HG03521 (cell line): ENCODE measurements at regions not wholly inside any gene's neighbourhood (a gene's known extent, or its start where the extent isn't known, plus 50 kb on each side); places are given as distances from the start of the nearest gene placed in this dataset.
"Not testable (repeated sequence)": the region's sequence is repeated elsewhere in the genome, so short reads cannot be mapped to it uniquely, and the experiment has no call there.

Experiments used
- ATAC-seq: cut with Tn5 transposase; IDR thresholded peaks from one replicate; pipeline ENCODE4 v1.9.1; 2021; ENCODE audit warnings: mild to moderate bottlenecking, moderate library complexity; ENCODE audit not compliant: unreplicated experiment

- ATAC-seq, result no peak
Observed at GRCh38 chr6:65997539-65997938, 290.5 kb upstream of the EYS start.

- ATAC-seq, result no peak
Observed at GRCh38 chr6:65996096-65996495, 289.1 kb upstream of the EYS start.

- no peak for ATAC-seq
Observed at GRCh38 chr6:65989676-65990075, 282.6 kb upstream of the EYS start.

GRCh38 chr6:65988006-65988405, 281.0 kb upstream of the EYS start:
- no peak for ATAC-seq

- no peak for ATAC-seq
Observed at GRCh38 chr6:65984089-65984488, 277.1 kb upstream of the EYS start.

- no peak for ATAC-seq
Observed at GRCh38 chr6:65979120-65979519, 272.1 kb upstream of the EYS start.

- not testable (repeated sequence) for ATAC-seq
Observed at GRCh38 chr6:65971252-65971651, 264.2 kb upstream of the EYS start.

GRCh38 chr6:65964261-65964660, 257.2 kb upstream of the EYS start:
- ATAC-seq, result no peak

- no peak for ATAC-seq
Observed at GRCh38 chr6:65955034-65955433, 248.0 kb upstream of the EYS start.

- ATAC-seq, result no peak
Observed at GRCh38 chr6:65948062-65948461, 241.0 kb upstream of the EYS start.

- no peak for ATAC-seq
Observed at GRCh38 chr6:65943548-65943947, 236.5 kb upstream of the EYS start.

- ATAC-seq, result no peak
Observed at GRCh38 chr6:65943051-65943450, 236.0 kb upstream of the EYS start.

- ATAC-seq, result no peak
Observed at GRCh38 chr6:65938000-65938399, 231.0 kb upstream of the EYS start.

- no peak for ATAC-seq
Observed at GRCh38 chr6:65935412-65935811, 228.4 kb upstream of the EYS start.

GRCh38 chr6:65933390-65933789, 226.4 kb upstream of the EYS start:
- no peak for ATAC-seq

- no peak for ATAC-seq
Observed at GRCh38 chr6:65927141-65927540, 220.1 kb upstream of the EYS start.

- no peak for ATAC-seq
Observed at GRCh38 chr6:65924411-65924810, 217.4 kb upstream of the EYS start.

- no peak for ATAC-seq
Observed at GRCh38 chr6:65922049-65922448, 215.0 kb upstream of the EYS start.

GRCh38 chr6:65908065-65908464, 201.0 kb upstream of the EYS start:
- ATAC-seq, result no peak

- ATAC-seq, result no peak
Observed at GRCh38 chr6:65903992-65904391, 197.0 kb upstream of the EYS start.

- no peak for ATAC-seq
Observed at GRCh38 chr6:65900928-65901327, 193.9 kb upstream of the EYS start.

- no peak for ATAC-seq
Observed at GRCh38 chr6:65896140-65896539, 189.1 kb upstream of the EYS start.

- ATAC-seq, result no peak
Observed at GRCh38 chr6:65876668-65877067, 169.6 kb upstream of the EYS start.

GRCh38 chr6:65852369-65852852, 145.4 kb upstream of the EYS start:
- ATAC-seq, result no peak
